Esophagus muscularis mucosa (tissue), 4 donors: ENCODE measurements at regions not wholly inside any gene's neighbourhood (a gene's known extent, or its start where the extent isn't known, plus 50 kb on each side); places are given as distances from the start of the nearest gene placed in this dataset.

Experiments used
- DNase-seq: peaks from one replicate; pipeline ENCODE4 v3.0.0-alpha.2; 2017; ENCODE audit errors: extremely low spot score
- H3K27ac ChIP-seq, 4 donors: fragments of 200-600 bp; sonication (generic); replicated peaks in 1 of 4; 1 replicate in 3 of 4; 2 replicates in 1 of 4; pipeline ENCODE4 v1.5.1; 2016 to 2019; ENCODE audit warnings: mild to moderate bottlenecking in 1 of 4
- H3K27me3 ChIP-seq, 4 donors: fragments of 200-600 bp; sonication (generic); one replicate each; pipeline versions ENCODE4 v1.5.1 to v1.6.0; 2016 to 2019
- H3K36me3 ChIP-seq, 4 donors: fragments of 200-600 bp; sonication (generic); one replicate each; pipeline ENCODE4 v1.5.1; 2016 to 2019
- H3K4me1 ChIP-seq, 4 donors: fragments of 200-600 bp; sonication (generic); one replicate each; pipeline ENCODE4 v1.5.1; 2016 to 2019
- H3K4me3 ChIP-seq, 4 donors: fragments of 200-600 bp; sonication (generic); 1 replicate in 2 of 4; 2 replicates in 2 of 4; pipeline ENCODE4 v1.5.1; 2016 to 2019; ENCODE audit warnings: mild to moderate bottlenecking in 4 of 4, moderate library complexity in 1 of 4
- H3K9me3 ChIP-seq, 4 donors: fragments of 200-600 bp; sonication (generic); 1 replicate in 3 of 4; 2 replicates in 1 of 4; pipeline ENCODE4 v1.5.1; 2016 to 2019
- CTCF ChIP-seq, 3 experiments: fragments of 200-600 bp in 2 of 3; fragments of 450-650 bp in 1 of 3; sonication (generic) in 2 of 3; IDR thresholded peaks; one replicate each; pipeline ENCODE4 v1.5.1; 2017 to 2019; ENCODE audit warnings: antibody characterized with exemption in 3 of 3, mild to moderate bottlenecking in 2 of 3, moderate library complexity in 1 of 3
- EP300 ChIP-seq: sonication (generic); formaldehyde crosslinking; IDR thresholded peaks from one replicate; pipeline ENCODE4 v1.6.1; 2017; ENCODE audit warnings: antibody characterized with exemption
- POLR2A ChIP-seq: fragments of 450-650 bp; IDR thresholded peaks from one replicate; pipeline ENCODE4 v1.6.1; 2017; ENCODE audit warnings: antibody characterized with exemption, moderate library complexity, mild to moderate bottlenecking, low read depth
- POLR2AphosphoS5 ChIP-seq, 2 donors: sonication (generic); formaldehyde crosslinking; IDR thresholded peaks; one replicate each; pipeline ENCODE4 v1.6.1; 2017; ENCODE audit warnings: antibody characterized with exemption in 2 of 2
- WGBS: methylation state at CpG from one replicate; pipeline ENCODE4 v1.1.5; 2018; 5-methylcytosine and 5-hydroxymethylcytosine counted together
- intact Hi-C: fragments of 100-400 bp; cut with DNase I; formaldehyde crosslinking; loops from one replicate; pipeline ENCODE4 v1.15.1; 2023

GRCh38 chr14:66395300-66395699 lies 90.9 kb upstream of the CCDC196 start:
- Histone ChIP-seq H3K27me3 (no peaks in the 10 kb centered on the region), H3K4me3 (no peak overlapping the region), H3K4me1 (no peaks in the 10 kb centered on the region), H3K9me3 (no peaks in the 10 kb centered on the region), H3K27ac (no peak overlapping the region), H3K36me3 (no peaks in the 10 kb centered on the region)
- intact Hi-C loops: no loop called here
- no peak for DNase-seq
- 15% methylated on average over 1 of the region's 1 CpG for WGBS
- TF ChIP-seq POLR2A (no peak), EP300 (no peak), CTCF (IDR thresholded peaks at IDR 0.05) (no peak), POLR2AphosphoS5 (IDR thresholded peaks at IDR 0.05) (no peak)

- H3K27ac ChIP-seq: no peak overlapping the region
- H3K9me3 ChIP-seq: no peaks in the 10 kb centered on the region
- 83% methylated on average over 4 of the region's 4 CpGs for WGBS
- no peaks in the 10 kb centered on the region for H3K36me3 ChIP-seq
- no peaks in the 10 kb centered on the region for H3K27me3 ChIP-seq
- no peak overlapping the region for H3K4me3 ChIP-seq
- intact Hi-C loops: no loop called here
- DNase-seq: no peak
- H3K4me1 ChIP-seq: no peaks in the 10 kb centered on the region
- TF ChIP-seq EP300 (no peak), POLR2A (no peak), CTCF (IDR thresholded peaks at IDR 0.05) (no peak), POLR2AphosphoS5 (IDR thresholded peaks at IDR 0.05) (no peak)
Observed at GRCh38 chr14:66396164-66396563, 90.0 kb upstream of the CCDC196 start.

- H3K4me1 ChIP-seq: no peaks in the 10 kb centered on the region
- H3K36me3 ChIP-seq: no peaks in the 10 kb centered on the region
- DNase-seq: no peak
- intact Hi-C loops: no loop called here
- no peaks in the 10 kb centered on the region for H3K9me3 ChIP-seq
- H3K27ac ChIP-seq: no peak overlapping the region
- TF ChIP-seq POLR2AphosphoS5 (IDR thresholded peaks at IDR 0.05) (no peak), CTCF (IDR thresholded peaks at IDR 0.05) (no peak), EP300 (no peak), POLR2A (no peak)
- no peak overlapping the region for H3K4me3 ChIP-seq
- WGBS: 57% methylated on average over 1 of the region's 1 CpG
- no peaks in the 10 kb centered on the region for H3K27me3 ChIP-seq
Observed at GRCh38 chr14:66398437-66398836, 87.7 kb upstream of the CCDC196 start.

DNA sequence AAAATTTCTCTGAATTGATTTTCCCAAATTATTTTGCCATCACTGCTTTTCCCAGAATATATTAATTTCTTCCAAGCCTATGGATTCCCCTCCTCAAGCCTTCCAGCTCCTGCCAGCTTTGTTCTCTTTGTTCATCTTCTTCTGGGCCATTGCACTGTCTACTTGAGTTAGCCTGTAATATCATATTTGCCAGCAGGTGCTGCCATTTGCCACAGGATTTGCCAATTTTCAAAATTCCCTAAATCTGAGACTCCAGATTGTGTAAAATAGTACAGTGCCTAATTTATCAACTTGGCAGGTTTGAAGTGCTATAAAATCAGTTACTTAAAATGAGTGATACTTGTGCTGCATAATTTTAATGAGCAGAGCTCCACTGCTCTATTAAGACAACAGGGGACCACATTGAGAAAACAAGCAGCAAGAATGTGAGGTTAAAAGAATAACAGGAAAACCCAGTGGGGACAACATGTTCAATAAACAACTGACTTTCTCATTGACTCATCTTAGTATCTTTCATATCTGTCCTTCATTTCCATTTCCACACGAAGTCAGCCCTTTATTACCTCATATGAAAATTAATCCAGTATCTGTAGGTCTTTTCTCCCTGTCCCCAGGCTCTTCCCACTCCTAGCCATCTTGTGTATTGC lies 84.6 kb upstream of the CCDC196 start:
- WGBS: 61% methylated on average over 1 of the region's 1 CpG
- Histone ChIP-seq H3K27ac (no peak overlapping the region), H3K36me3 (no peaks in the 10 kb centered on the region), H3K9me3 (no peaks in the 10 kb centered on the region), H3K27me3 (no peaks in the 10 kb centered on the region), H3K4me1 (no peaks in the 10 kb centered on the region), H3K4me3 (no peak overlapping the region)
- intact Hi-C loops: no loop called here
- TF ChIP-seq POLR2A (no peak), CTCF (IDR thresholded peaks at IDR 0.05) (peak in 2 of 3 experiments; percentile 5 to 15)
- DNase-seq: no peak

- H3K4me1 ChIP-seq: no peaks in the 10 kb centered on the region
- no peak overlapping the region for H3K27ac ChIP-seq
- H3K36me3 ChIP-seq: no peaks in the 10 kb centered on the region
- H3K4me3 ChIP-seq: no peak overlapping the region
- peak; percentile 12 for DNase-seq
- H3K9me3 ChIP-seq: no peaks in the 10 kb centered on the region
- H3K27me3 ChIP-seq: no peaks in the 10 kb centered on the region
- TF ChIP-seq POLR2A (no peak), CTCF (IDR thresholded peaks at IDR 0.05) (peak in 2 of 3 experiments; percentile 16 to 29), POLR2AphosphoS5 (IDR thresholded peaks at IDR 0.05) (no peak), EP300 (no peak)
- intact Hi-C loops: no loop called here
- 21% methylated on average over 5 of the region's 5 CpGs for WGBS
Observed at GRCh38 chr14:66403183-66403582, 83.0 kb upstream of the CCDC196 start.
